ENCODE measurements at regions not wholly inside any gene's neighbourhood (a gene's known extent, or its start where the extent isn't known, plus 50 kb on each side); places are given as distances from the start of the nearest gene placed in this dataset.
"Not testable (repeated sequence)": the region's sequence is repeated elsewhere in the genome, so short reads cannot be mapped to it uniquely, and the experiment has no call there.

GRCh38 chr17:6003221-6003620 lies 67.0 kb upstream of the WSCD1 start:
- H3K27me3 ChIP-seq (replicated peaks; ENCODE audit: control insufficient read depth, insufficient read depth, low read length, poor library complexity, severe bottlenecking); H3K4me1 ChIP-seq (ENCODE audit: control insufficient read depth, insufficient read depth, low read length, poor library complexity, severe bottlenecking); H3K36me3 ChIP-seq (ENCODE audit: control insufficient read depth, insufficient read depth, low read length); DNase-seq; H3K4me3 ChIP-seq (ENCODE audit: insufficient read depth, low read depth, low read length, poor library complexity, severe bottlenecking); H3K9me3 ChIP-seq (ENCODE audit: control insufficient read depth, low read length); H3K27ac ChIP-seq (ENCODE audit: insufficient read depth, low read length, poor library complexity, severe bottlenecking): not testable (repeated sequence)

GRCh38 chr17:6005939-6006338 lies 64.2 kb upstream of the WSCD1 start:
- no peak overlapping the region for H3K4me3 ChIP-seq (ENCODE audit: insufficient read depth, low read depth, low read length, poor library complexity, severe bottlenecking)
- H3K27me3 ChIP-seq (replicated peaks; ENCODE audit: control insufficient read depth, insufficient read depth, low read length, poor library complexity, severe bottlenecking), result no peaks in the 10 kb centered on the region

GRCh38 chr17:6011206-6011605 lies 59.0 kb upstream of the WSCD1 start:
- H3K36me3 ChIP-seq (ENCODE audit: control insufficient read depth, insufficient read depth, low read length), result no peaks in the 10 kb centered on the region

More at GRCh38 chr17:6005939-6006338, 64.2 kb upstream of the WSCD1 start:
- Histone ChIP-seq H3K4me1 (ENCODE audit: control insufficient read depth, insufficient read depth, low read length, poor library complexity, severe bottlenecking) (no peaks in the 10 kb centered on the region), H3K36me3 (ENCODE audit: control insufficient read depth, insufficient read depth, low read length) (no peaks in the 10 kb centered on the region), H3K27ac (ENCODE audit: insufficient read depth, low read length, poor library complexity, severe bottlenecking) (no peak overlapping the region), H3K9me3 (ENCODE audit: control insufficient read depth, low read length) (no peaks in the 10 kb centered on the region)
- DNase-seq, result no peak

GRCh38 chr17:6018788-6019187 lies 51.4 kb upstream of the WSCD1 start:
- Histone ChIP-seq H3K27me3 (replicated peaks; ENCODE audit: control insufficient read depth, insufficient read depth, low read length, poor library complexity, severe bottlenecking) (no peaks in the 10 kb centered on the region), H3K4me1 (ENCODE audit: control insufficient read depth, insufficient read depth, low read length, poor library complexity, severe bottlenecking) (no peaks in the 10 kb centered on the region), H3K36me3 (ENCODE audit: control insufficient read depth, insufficient read depth, low read length) (no peaks in the 10 kb centered on the region), H3K9me3 (ENCODE audit: control insufficient read depth, low read length) (no peaks in the 10 kb centered on the region), H3K27ac (ENCODE audit: insufficient read depth, low read length, poor library complexity, severe bottlenecking) (no peak overlapping the region), H3K4me3 (ENCODE audit: insufficient read depth, low read depth, low read length, poor library complexity, severe bottlenecking) (no peak overlapping the region)
- DNase-seq, result no peak

More at GRCh38 chr17:6011206-6011605, 59.0 kb upstream of the WSCD1 start:
- Histone ChIP-seq H3K9me3 (ENCODE audit: control insufficient read depth, low read length) (no peaks in the 10 kb centered on the region), H3K27ac (ENCODE audit: insufficient read depth, low read length, poor library complexity, severe bottlenecking) (no peak overlapping the region), H3K4me1 (ENCODE audit: control insufficient read depth, insufficient read depth, low read length, poor library complexity, severe bottlenecking) (no peaks in the 10 kb centered on the region), H3K27me3 (replicated peaks; ENCODE audit: control insufficient read depth, insufficient read depth, low read length, poor library complexity, severe bottlenecking) (no peaks in the 10 kb centered on the region), H3K4me3 (ENCODE audit: insufficient read depth, low read depth, low read length, poor library complexity, severe bottlenecking) (no peak overlapping the region)
- no peak for DNase-seq

- H3K4me3 ChIP-seq (ENCODE audit: insufficient read depth, low read depth, low read length, poor library complexity, severe bottlenecking), result no peak overlapping the region
- H3K27ac ChIP-seq (ENCODE audit: insufficient read depth, low read length, poor library complexity, severe bottlenecking), result no peak overlapping the region
- no peaks in the 10 kb centered on the region for H3K9me3 ChIP-seq (ENCODE audit: control insufficient read depth, low read length)
- no peak for DNase-seq
- H3K27me3 ChIP-seq (replicated peaks; ENCODE audit: control insufficient read depth, insufficient read depth, low read length, poor library complexity, severe bottlenecking), result no peaks in the 10 kb centered on the region
- H3K4me1 ChIP-seq (ENCODE audit: control insufficient read depth, insufficient read depth, low read length, poor library complexity, severe bottlenecking), result no peaks in the 10 kb centered on the region
- no peaks in the 10 kb centered on the region for H3K36me3 ChIP-seq (ENCODE audit: control insufficient read depth, insufficient read depth, low read length)
Measured at GRCh38 chr17:6019959-6020358, 50.2 kb upstream of the WSCD1 start.

- Histone ChIP-seq H3K27ac (ENCODE audit: insufficient read depth, low read length, poor library complexity, severe bottlenecking) (no peak overlapping the region), H3K27me3 (replicated peaks; ENCODE audit: control insufficient read depth, insufficient read depth, low read length, poor library complexity, severe bottlenecking) (no peaks in the 10 kb centered on the region), H3K4me3 (ENCODE audit: insufficient read depth, low read depth, low read length, poor library complexity, severe bottlenecking) (no peak overlapping the region), H3K4me1 (ENCODE audit: control insufficient read depth, insufficient read depth, low read length, poor library complexity, severe bottlenecking) (no peaks in the 10 kb centered on the region), H3K36me3 (ENCODE audit: control insufficient read depth, insufficient read depth, low read length) (no peaks in the 10 kb centered on the region), H3K9me3 (ENCODE audit: control insufficient read depth, low read length) (no peaks in the 10 kb centered on the region)
- no peak for DNase-seq
Measured at GRCh38 chr17:6020376-6021010, 49.7 kb upstream of the WSCD1 start.
